ENCODE measurements at regions not wholly inside any gene's neighbourhood (a gene's known extent, or its start where the extent isn't known, plus 50 kb on each side); places are given as distances from the start of the nearest gene placed in this dataset.

DNA sequence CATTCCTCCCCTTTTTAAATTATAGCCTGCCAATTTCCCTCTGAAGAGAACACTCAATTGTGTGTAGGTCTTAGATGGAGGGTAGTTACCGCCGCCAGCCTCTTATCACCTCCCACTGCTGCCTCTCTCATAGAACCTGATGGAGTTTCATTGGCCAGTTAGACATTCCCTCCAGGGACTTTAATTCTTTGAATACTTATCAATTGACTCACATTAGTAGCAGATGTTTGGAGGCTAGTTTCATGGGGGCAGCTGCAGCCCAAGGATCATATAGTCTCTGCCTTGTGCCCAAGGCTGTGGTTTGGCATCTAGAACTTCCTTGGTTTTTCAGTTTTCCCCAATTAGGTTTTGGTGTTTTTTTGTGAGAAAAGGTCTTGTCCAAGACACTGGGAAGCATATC, 318.9 kb upstream of the HTR2A start:
- ChIA-PET CTCF (no interaction called here), POLR2A (no interaction called here)
- Histone ChIP-seq H3K27ac (ENCODE audit: low read depth in 1 of 2, low read length in 2 of 2) (no peak overlapping the region), H3K4me3 (ENCODE audit: low read length) (no peak overlapping the region), H3K27me3 (ENCODE audit: control insufficient read depth in 1 of 2, insufficient read depth in 2 of 2, low read length in 2 of 2) (no peaks in the 10 kb centered on the region), H3K36me3 (ENCODE audit: insufficient read depth, low read length) (no peaks in the 10 kb centered on the region), H3K9me3 (ENCODE audit: control insufficient read depth in 1 of 2, insufficient read depth in 1 of 2, low read length in 2 of 2) (no peaks in the 10 kb centered on the region), H3K4me1 (ENCODE audit: insufficient read depth, low read length) (no peaks in the 10 kb centered on the region)
- no peaks in the 10 kb centered on the region for H3K4me1 Mint-ChIP-seq (ENCODE audit: low read depth)
- DNase-seq (no peak), ATAC-seq (ENCODE audit: poor library complexity) (no peak)
- no peak overlapping the region for H3K4me3 Mint-ChIP-seq
- TF ChIP-seq, protein P1, sequence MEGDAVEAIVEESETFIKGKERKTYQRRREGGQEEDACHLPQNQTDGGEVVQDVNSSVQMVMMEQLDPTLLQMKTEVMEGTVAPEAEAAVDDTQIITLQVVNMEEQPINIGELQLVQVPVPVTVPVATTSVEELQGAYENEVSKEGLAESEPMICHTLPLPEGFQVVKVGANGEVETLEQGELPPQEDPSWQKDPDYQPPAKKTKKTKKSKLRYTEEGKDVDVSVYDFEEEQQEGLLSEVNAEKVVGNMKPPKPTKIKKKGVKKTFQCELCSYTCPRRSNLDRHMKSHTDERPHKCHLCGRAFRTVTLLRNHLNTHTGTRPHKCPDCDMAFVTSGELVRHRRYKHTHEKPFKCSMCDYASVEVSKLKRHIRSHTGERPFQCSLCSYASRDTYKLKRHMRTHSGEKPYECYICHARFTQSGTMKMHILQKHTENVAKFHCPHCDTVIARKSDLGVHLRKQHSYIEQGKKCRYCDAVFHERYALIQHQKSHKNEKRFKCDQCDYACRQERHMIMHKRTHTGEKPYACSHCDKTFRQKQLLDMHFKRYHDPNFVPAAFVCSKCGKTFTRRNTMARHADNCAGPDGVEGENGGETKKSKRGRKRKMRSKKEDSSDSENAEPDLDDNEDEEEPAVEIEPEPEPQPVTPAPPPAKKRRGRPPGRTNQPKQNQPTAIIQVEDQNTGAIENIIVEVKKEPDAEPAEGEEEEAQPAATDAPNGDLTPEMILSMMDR (IDR thresholded peaks at IDR 0.05), result no peak
- peaks cover 3% of the 10 kb centered on the region for H3K27me3 Mint-ChIP-seq
- H3K27ac Mint-ChIP-seq, result no peak overlapping the region
- H3K36me3 Mint-ChIP-seq (ENCODE audit: low read depth), result no peaks in the 10 kb centered on the region
- H3K9me3 Mint-ChIP-seq, result no peaks in the 10 kb centered on the region
- intact Hi-C loops (cut with DNase I, micrococcal nuclease), result no loop called here

DNA sequence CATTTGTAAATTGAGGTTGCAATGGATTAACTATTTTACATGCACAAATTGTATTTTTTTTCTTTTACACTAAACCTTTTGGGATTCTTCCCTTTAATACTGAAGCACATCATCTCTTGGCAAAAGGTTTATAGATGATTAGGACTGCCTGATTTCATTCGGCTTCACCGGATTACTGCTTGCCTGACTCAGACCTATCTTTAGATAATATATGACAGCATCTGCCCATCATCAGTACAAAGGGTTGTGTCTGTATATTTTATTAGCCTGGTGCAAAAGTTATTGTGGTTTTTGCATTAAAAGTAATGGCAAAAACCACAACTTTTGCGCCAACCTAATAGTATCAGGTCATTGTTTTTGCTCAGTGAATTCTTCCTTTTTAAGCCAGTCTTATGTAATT, 316.2 kb upstream of the HTR2A start:
- no peak overlapping the region for H3K27ac ChIP-seq (ENCODE audit: low read depth in 1 of 2, low read length in 2 of 2)
- ChIA-PET CTCF (no interaction called here), POLR2A (no interaction called here)
- Mint-ChIP-seq H3K27ac (no peak overlapping the region), H3K4me3 (no peak overlapping the region), H3K27me3 (peaks cover 9% of the 10 kb centered on the region), H3K9me3 (no peaks in the 10 kb centered on the region), H3K4me1 (ENCODE audit: low read depth) (no peaks in the 10 kb centered on the region), H3K36me3 (ENCODE audit: low read depth) (no peaks in the 10 kb centered on the region)
- DNase-seq (no peak), ATAC-seq (ENCODE audit: poor library complexity) (no peak)
- TF ChIP-seq, protein P1 (IDR thresholded peaks at IDR 0.05), result no peak
- no peak overlapping the region for H3K4me3 ChIP-seq (ENCODE audit: low read length)
- H3K36me3 ChIP-seq (ENCODE audit: insufficient read depth, low read length), result no peaks in the 10 kb centered on the region
- H3K4me1 ChIP-seq (ENCODE audit: insufficient read depth, low read length), result no peaks in the 10 kb centered on the region
- H3K9me3 ChIP-seq (ENCODE audit: control insufficient read depth in 1 of 2, insufficient read depth in 1 of 2, low read length in 2 of 2), result no peaks in the 10 kb centered on the region
- no peaks in the 10 kb centered on the region for H3K27me3 ChIP-seq (ENCODE audit: control insufficient read depth in 1 of 2, insufficient read depth in 2 of 2, low read length in 2 of 2)
- intact Hi-C loops (cut with DNase I, micrococcal nuclease), result no loop called here

DNA sequence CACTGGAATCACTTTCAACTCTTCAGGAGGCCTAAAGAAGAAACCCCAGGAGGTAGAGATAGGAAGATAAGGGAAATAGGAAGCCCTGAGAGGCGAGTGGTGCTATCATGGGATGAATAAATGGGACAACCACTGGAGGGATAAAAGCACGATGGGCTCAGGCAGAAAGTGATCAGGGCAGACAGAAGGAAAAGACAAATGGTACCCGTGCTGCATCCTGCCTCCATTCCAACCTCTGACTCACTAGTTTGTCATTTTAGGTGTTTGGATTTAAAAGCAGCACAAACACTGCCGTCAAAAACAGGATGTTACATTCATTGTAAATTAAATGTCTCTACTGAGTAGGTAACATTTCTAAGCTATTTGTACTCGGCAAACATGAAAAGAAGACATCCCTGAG, 314.3 kb upstream of the HTR2A start:
- no peak overlapping the region for H3K27ac ChIP-seq (ENCODE audit: low read depth in 1 of 2, low read length in 2 of 2)
- H3K36me3 ChIP-seq (ENCODE audit: insufficient read depth, low read length), result no peaks in the 10 kb centered on the region
- intact Hi-C loops (cut with DNase I, micrococcal nuclease), result no loop called here
- ChIA-PET POLR2A (no interaction called here), CTCF (no interaction called here)
- Mint-ChIP-seq H3K36me3 (ENCODE audit: low read depth) (no peaks in the 10 kb centered on the region), H3K4me1 (ENCODE audit: low read depth) (no peaks in the 10 kb centered on the region), H3K27ac (no peak overlapping the region), H3K9me3 (no peaks in the 10 kb centered on the region), H3K4me3 (no peak overlapping the region), H3K27me3 (peaks cover 9% of the 10 kb centered on the region)
- ATAC-seq (ENCODE audit: poor library complexity), result no peak
- no peaks in the 10 kb centered on the region for H3K27me3 ChIP-seq (ENCODE audit: control insufficient read depth in 1 of 2, insufficient read depth in 2 of 2, low read length in 2 of 2)
- DNase-seq, result no peak
- no peaks in the 10 kb centered on the region for H3K9me3 ChIP-seq (ENCODE audit: control insufficient read depth in 1 of 2, insufficient read depth in 1 of 2, low read length in 2 of 2)
- no peaks in the 10 kb centered on the region for H3K4me1 ChIP-seq (ENCODE audit: insufficient read depth, low read length)
- TF ChIP-seq, protein P1 (IDR thresholded peaks at IDR 0.05), result no peak
- H3K4me3 ChIP-seq (ENCODE audit: low read length), result no peak overlapping the region
